ENCODE measurements at regions not wholly inside any gene's neighbourhood (a gene's known extent, or its start where the extent isn't known, plus 50 kb on each side); places are given as distances from the start of the nearest gene placed in this dataset.

GRCh38 chr7:113170591-113170990 is 52.2 kb upstream of the SMIM30 start:
- Histone ChIP-seq H2AFZ (ENCODE audit: insufficient read depth, low read depth, low read length, poor library complexity, severe bottlenecking) (no peak overlapping the region), H3K27ac (ENCODE audit: low read depth in 1 of 2, low read length in 2 of 2) (no peak overlapping the region), H3K4me2 (replicated peaks; ENCODE audit: extremely low read depth, low read length, poor library complexity, severe bottlenecking) (no peak overlapping the region), H3K27me3 (ENCODE audit: control insufficient read depth in 2 of 2, insufficient read depth in 2 of 2, low read length in 2 of 2) (no peaks in the 10 kb centered on the region), H3K9ac (ENCODE audit: insufficient read depth, low read length, poor library complexity, severe bottlenecking) (no peak overlapping the region), H4K20me1 (ENCODE audit: insufficient read depth, low read length) (no peaks in the 10 kb centered on the region), H3K4me3 (replicated peaks in 1 of 3; ENCODE audit: low read depth in 2 of 3, low read length in 3 of 3) (no peak overlapping the region), H3K79me2 (ENCODE audit: insufficient read depth, low read length) (no peaks in the 10 kb centered on the region), H3K4me1 (ENCODE audit: control insufficient read depth in 1 of 2, insufficient read depth in 2 of 2, low read length in 2 of 2) (no peaks in the 10 kb centered on the region), H3K9me3 (replicated peaks in 1 of 2; ENCODE audit: control insufficient read depth in 1 of 2, insufficient read depth in 1 of 2, low read length in 2 of 2) (peaks cover 0 to 5% of the 10 kb centered on the region in 2 donors), H3K36me3 (replicated peaks in 1 of 2; ENCODE audit: control insufficient read depth in 1 of 2, insufficient read depth in 2 of 2, low read length in 2 of 2) (no peaks in the 10 kb centered on the region)
- H3K36me3 Mint-ChIP-seq: no peaks in the 10 kb centered on the region
- no peak for DNase-seq
- peaks cover 2 to 5% (median 3%) of the 10 kb centered on the region in 3 donors for H3K27me3 Mint-ChIP-seq (ENCODE audit: low read depth in 3 of 3)
- TF ChIP-seq, protein P1, sequence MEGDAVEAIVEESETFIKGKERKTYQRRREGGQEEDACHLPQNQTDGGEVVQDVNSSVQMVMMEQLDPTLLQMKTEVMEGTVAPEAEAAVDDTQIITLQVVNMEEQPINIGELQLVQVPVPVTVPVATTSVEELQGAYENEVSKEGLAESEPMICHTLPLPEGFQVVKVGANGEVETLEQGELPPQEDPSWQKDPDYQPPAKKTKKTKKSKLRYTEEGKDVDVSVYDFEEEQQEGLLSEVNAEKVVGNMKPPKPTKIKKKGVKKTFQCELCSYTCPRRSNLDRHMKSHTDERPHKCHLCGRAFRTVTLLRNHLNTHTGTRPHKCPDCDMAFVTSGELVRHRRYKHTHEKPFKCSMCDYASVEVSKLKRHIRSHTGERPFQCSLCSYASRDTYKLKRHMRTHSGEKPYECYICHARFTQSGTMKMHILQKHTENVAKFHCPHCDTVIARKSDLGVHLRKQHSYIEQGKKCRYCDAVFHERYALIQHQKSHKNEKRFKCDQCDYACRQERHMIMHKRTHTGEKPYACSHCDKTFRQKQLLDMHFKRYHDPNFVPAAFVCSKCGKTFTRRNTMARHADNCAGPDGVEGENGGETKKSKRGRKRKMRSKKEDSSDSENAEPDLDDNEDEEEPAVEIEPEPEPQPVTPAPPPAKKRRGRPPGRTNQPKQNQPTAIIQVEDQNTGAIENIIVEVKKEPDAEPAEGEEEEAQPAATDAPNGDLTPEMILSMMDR (IDR thresholded peaks at IDR 0.05): no peak
- H3K27ac Mint-ChIP-seq: no peak overlapping the region
- intact Hi-C loops (cut with micrococcal nuclease): no loop called here
- no peak overlapping the region for H3K4me3 Mint-ChIP-seq
- H3K9me3 Mint-ChIP-seq: peaks cover 0 to 7% (median 5%) of the 10 kb centered on the region in 7 donors
- no peaks in the 10 kb centered on the region for H3K4me1 Mint-ChIP-seq
- WGBS (ENCODE audit: insufficient coverage): 59% methylated on average over 2 of the region's 3 CpGs

Measured in CD14-positive monocyte (primary cell).